HL-60/S4 treated with retinoic acid at 250 ng/mL for 4 days and 3 days (cell line): ENCODE measurements at regions not wholly inside any gene's neighbourhood (a gene's known extent, or its start where the extent isn't known, plus 50 kb on each side); places are given as distances from the start of the nearest gene placed in this dataset.

Experiments used
- in situ Hi-C: fragments of 300-500 bp; cut with MboI; formaldehyde crosslinking; loops from 2 replicates; pipeline ENCODE4 v1.7.0; 2022; ENCODE audit warnings: low sequenced_read_pairs

DNA sequence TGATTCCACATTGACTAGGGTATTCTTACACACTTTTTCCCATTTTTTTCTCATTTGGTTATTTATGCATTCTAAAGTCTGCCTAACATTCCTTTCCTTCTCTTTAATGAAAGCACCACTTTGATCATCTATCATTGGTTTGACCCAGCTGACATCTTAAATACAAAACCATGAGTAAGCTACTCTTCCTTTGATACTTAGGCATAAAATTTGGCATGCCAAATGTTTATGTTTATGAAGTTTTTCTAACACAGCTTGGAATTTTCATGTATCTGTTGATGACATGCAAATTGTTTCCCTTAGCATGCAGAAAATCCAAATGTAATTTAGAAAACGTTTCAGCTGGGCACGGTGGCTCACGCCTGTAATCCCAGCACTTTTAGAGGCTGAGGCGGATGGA is 534.9 kb downstream of the QKI start:
- in situ Hi-C loops: no loop called here

GRCh38 chr6:163948250-163948649 is 533.7 kb downstream of the QKI start:
- in situ Hi-C loops: no loop called here

DNA sequence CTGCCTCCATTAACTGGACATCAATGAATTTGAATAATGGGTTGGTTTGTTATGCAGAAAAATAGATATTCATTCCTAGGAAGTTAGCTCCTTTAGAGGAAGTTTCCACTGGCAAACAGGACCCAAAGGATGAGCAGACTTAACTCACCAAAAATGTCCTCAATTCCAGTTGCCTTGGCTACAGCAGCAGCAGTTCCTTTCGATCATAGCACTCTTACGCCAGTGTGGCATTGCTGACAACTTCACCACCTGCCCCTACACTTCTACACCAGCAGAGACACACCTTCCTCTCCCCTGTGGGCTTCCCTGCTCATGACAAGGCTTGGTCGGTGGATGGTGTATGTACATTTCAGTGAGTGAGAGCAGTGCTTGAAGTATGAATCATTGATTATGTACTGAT is 532.8 kb downstream of the QKI start:
- in situ Hi-C loops: no loop called here

- in situ Hi-C loops: no loop called here
Observed at GRCh38 chr6:163946437-163946836, 531.9 kb downstream of the QKI start.

GRCh38 chr6:163945808-163946207 is 531.3 kb downstream of the QKI start:
- in situ Hi-C loops: no loop called here

- in situ Hi-C loops: no loop called here
Observed at GRCh38 chr6:163944897-163945296, 530.4 kb downstream of the QKI start.

- in situ Hi-C loops: no loop called here
Observed at GRCh38 chr6:163943607-163944385, 529.3 kb downstream of the QKI start.

GRCh38 chr6:163942790-163943189 is 528.3 kb downstream of the QKI start:
- in situ Hi-C loops: no loop called here

- in situ Hi-C loops: no loop called here
Observed at GRCh38 chr6:163941624-163941976, 527.1 kb downstream of the QKI start.

- in situ Hi-C loops: no loop called here
Observed at GRCh38 chr6:163940705-163941623, 526.4 kb downstream of the QKI start.

DNA sequence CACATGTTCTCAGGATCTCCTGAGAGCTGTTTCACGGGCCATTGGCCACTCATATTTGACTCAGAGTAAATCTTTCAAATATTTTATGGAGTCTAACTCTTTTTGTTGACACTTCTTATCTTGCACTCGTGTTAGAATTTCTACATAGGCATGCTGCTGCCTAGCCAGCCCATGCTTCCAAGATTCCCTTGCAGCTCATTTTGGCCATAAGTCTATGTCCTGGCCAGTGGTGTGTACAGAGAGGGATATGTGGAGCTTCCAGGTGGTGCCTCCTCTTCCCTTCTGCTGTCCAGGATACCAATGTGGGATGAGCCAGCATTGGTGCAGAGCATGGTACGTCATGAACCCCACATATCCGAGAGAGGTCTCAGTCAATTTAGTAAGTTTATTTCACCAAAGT is 522.6 kb downstream of the QKI start:
- in situ Hi-C loops: no loop called here

DNA sequence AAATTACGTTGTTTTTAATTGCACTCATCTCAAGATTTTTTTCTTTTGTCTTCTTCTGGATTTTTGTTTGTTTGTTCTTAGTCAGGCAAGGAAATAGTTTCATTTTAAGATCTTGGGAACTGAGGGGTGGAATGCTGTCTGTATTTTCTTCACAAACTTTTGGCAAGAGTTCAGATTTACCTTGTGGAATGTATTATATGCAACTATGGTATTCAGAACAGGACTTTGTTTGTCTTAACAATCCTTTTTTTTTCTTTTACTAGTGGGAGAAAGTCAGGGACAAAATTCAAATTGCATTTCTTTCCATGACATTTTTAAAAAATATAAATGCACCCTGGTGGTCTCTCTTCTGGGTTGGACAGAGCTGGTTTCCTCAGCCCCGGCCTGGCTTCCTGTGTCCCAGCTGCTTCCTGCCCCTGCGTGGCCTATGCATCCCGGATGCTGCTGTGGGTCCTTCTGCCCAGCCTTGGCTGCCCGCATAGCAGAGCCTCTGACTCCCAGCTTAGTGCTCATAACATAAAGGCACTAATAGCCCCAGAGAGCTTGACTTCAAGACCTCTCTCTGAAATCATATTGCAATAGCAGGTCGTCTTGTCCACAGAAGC is 520.7 kb downstream of the QKI start:
- in situ Hi-C loops: no loop called here

- in situ Hi-C loops: no loop called here
Observed at GRCh38 chr6:163930012-163930411, 515.5 kb downstream of the QKI start.

GRCh38 chr6:163929538-163929937 is 515.0 kb downstream of the QKI start:
- in situ Hi-C loops: no loop called here

DNA sequence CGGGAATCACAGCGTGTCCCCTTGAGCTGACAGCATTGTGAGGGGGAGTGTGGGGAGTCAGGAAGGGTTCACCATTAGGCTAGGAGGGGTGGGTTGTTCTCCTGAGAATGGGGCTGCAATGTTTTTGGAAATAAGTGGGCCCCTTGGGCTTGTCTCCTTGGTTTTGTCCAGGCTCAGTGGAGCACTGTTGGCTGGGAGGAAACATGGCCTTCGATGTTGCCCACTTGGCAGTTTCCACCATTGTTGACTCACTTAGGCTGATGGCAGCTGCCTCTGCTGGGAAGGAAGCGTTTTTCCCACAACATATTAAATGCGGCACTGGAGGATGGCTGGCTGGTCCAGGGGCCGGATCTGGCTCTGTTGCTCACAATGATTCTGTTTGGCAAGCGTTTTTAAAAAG is 512.1 kb downstream of the QKI start:
- in situ Hi-C loops: no loop called here

DNA sequence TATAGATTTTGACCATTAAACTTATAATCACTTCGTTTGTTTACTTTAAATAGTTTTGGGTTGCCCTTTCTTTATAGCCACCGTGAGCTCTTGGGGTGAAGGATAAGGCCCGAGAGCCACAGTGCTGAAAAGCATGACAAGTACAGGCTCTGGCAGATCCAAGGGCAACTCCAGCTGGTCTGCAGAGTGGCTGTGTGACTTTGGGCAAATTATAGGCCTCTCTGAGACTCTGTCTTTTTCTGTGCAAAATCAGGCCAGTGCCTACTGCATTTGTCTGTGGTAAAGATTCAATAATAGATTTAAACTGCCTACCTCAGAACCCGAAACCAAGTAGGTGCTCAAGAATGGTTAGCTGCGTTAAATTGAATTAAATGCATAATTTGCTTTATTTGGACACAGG is 511.3 kb downstream of the QKI start:
- in situ Hi-C loops: no loop called here

- in situ Hi-C loops: no loop called here
Observed at GRCh38 chr6:163923658-163924411, 509.3 kb downstream of the QKI start.

DNA sequence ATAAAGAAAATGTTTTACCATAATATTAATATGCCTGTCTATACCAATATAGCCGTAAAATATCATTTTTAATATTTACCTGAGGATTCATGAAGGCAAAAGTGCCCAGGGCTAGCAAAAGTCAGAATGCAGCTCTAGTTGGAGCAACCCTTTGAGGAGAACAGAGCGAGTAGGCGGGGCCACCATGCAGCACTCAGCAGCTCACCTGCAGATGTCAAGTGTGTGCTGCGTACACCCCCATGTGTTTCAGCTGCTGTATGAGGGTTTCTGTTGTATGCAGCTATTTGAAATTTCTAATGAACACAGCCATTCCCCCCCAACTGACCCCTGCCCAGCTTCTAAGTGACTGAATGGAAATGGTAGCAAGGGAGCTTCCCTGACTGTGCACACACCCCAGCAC is 508.0 kb downstream of the QKI start:
- in situ Hi-C loops: no loop called here

- in situ Hi-C loops: no loop called here
Observed at GRCh38 chr6:163919652-163920051, 505.1 kb downstream of the QKI start.

- in situ Hi-C loops: no loop called here
Observed at GRCh38 chr6:163916315-163917081, 502.0 kb downstream of the QKI start.
